Lung (tissue), 11 donors: ENCODE measurements at regions not wholly inside any gene's neighbourhood (a gene's known extent, or its start where the extent isn't known, plus 50 kb on each side); places are given as distances from the start of the nearest gene placed in this dataset.

Experiments
- ATAC-seq: fragments of 200-7000 bp; cut with Tn5 transposase; one replicate; pipeline ENCODE4 v1.9.1; 2020; ENCODE audit warnings: moderate number of reproducible peaks; ENCODE audit not compliant: insufficient read depth, low FRiP score
- DNase-seq, 3 donors: peaks; one replicate each; pipeline ENCODE4 v3.0.0-alpha.2; 2013 to 2017
- H3K27ac ChIP-seq, 2 donors: one replicate each; pipeline ENCODE4 v1.5.1; 2013; ENCODE audit warnings: mild to moderate bottlenecking in 2 of 2, moderate library complexity in 2 of 2, control low read depth in 1 of 2, inconsistent platforms in 1 of 2, low read depth in 1 of 2, low read length in 1 of 2
- H3K27me3 ChIP-seq, 3 donors: one replicate each; pipeline ENCODE4 v1.5.1; 2013; ENCODE audit warnings: low read length in 2 of 3; ENCODE audit not compliant: control insufficient read depth in 3 of 3, insufficient read depth in 3 of 3
- H3K36me3 ChIP-seq, 4 donors: one replicate each; pipeline ENCODE4 v1.5.1; 2013; ENCODE audit warnings: low read length in 4 of 4, mild to moderate bottlenecking in 1 of 4, moderate library complexity in 1 of 4; ENCODE audit not compliant: control insufficient read depth in 4 of 4, insufficient read depth in 4 of 4
- H3K4me1 ChIP-seq, 5 donors: one replicate each; pipeline ENCODE4 v1.5.1; 2013; ENCODE audit warnings: low read length in 5 of 5, mild to moderate bottlenecking in 2 of 5, moderate library complexity in 1 of 5; ENCODE audit not compliant: control insufficient read depth in 5 of 5, insufficient read depth in 5 of 5
- H3K4me3 ChIP-seq: one replicate; pipeline ENCODE4 v1.5.1; 2013; ENCODE audit warnings: mild to moderate bottlenecking, control low read depth, moderate library complexity
- H3K9ac ChIP-seq, 2 donors: one replicate each; pipeline ENCODE4 v1.5.1; 2013; ENCODE audit warnings: low read length in 2 of 2, control low read depth in 1 of 2; ENCODE audit not compliant: insufficient read depth in 1 of 2
- H3K9me3 ChIP-seq, 4 donors: one replicate each; pipeline ENCODE4 v1.5.1; 2013; ENCODE audit warnings: low read length in 3 of 4, mild to moderate bottlenecking in 1 of 4, moderate library complexity in 1 of 4; ENCODE audit not compliant: control insufficient read depth in 4 of 4, insufficient read depth in 3 of 4
- CTCF ChIP-seq: IDR thresholded peaks from 2 replicates; pipeline ENCODE4 v1.5.1; 2012; ENCODE audit warnings: mild to moderate bottlenecking; ENCODE audit errors: control extremely low read depth, extremely low read depth
- WGBS, 2 donors: extraction: QIAGEN DNeasy Blood & Tissue Kit; methylation state at CpG; one replicate each; pipeline ENCODE4 v1.1.7; 2013; 5-methylcytosine and 5-hydroxymethylcytosine counted together
- donor health status: control.
- donor health status: control.
- donor health status: Bipolar disorder and iron deficiency.
- donor health status: healthy.
- donor health status: DM: yes; HTN: yes; CAD: no.

DNA sequence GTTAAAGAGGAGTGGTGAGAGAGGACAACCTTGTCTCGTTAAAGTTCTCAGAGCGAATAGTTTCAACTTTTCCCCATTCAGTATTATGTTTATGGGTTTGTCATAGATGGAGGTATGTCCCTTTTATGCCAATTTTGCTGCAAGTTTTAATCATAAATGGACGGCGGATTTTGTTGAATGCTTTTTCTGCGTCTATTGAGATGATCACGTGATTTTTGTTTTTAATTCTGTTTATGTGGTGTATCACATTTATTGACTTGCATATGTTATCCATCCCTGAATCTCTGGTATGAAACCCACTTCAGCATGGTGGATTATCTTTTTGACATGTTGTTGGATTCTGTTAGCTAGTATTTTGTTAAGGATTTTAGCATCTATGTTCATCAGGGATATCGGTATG is 1123.8 kb upstream of the KLHL29 start:
- Histone ChIP-seq H3K27ac (no peak overlapping the region), H3K4me1 (no peaks in the 10 kb centered on the region), H3K27me3 (no peaks in the 10 kb centered on the region), H3K9ac (no peak overlapping the region), H3K9me3 (no peaks in the 10 kb centered on the region), H3K4me3 (no peak overlapping the region), H3K36me3 (no peaks in the 10 kb centered on the region)
- DNase-seq (no peak), ATAC-seq (no peak)
- 96 to 97% methylated on average over 7 of the region's 7 CpGs for WGBS, 2 donors
- no peak for TF ChIP-seq CTCF

DNA sequence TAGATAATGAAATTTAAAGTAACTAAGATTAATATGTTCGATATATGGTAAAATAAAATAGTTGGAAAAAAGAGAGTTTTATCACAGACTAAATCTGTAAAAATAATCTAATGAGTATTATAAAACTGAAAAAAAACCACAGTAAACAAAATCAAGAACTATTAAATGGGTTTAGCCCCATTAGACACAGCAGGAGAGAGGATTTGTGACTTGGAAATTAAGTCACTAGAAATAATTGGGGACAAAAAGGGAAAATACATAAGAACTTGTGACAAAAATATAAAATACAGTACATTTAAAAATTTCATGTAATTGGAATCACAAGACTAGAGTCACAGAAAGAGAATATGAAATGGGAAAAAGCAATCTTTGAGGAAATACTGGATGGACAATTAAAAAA is 1114.6 kb upstream of the KLHL29 start:
- H3K27me3 ChIP-seq = no peaks in the 10 kb centered on the region
- no peak for TF ChIP-seq CTCF
- DNase-seq (no peak), ATAC-seq (no peak)
- H3K9ac ChIP-seq = no peak overlapping the region
- H3K4me1 ChIP-seq = no peaks in the 10 kb centered on the region
- H3K27ac ChIP-seq = no peak overlapping the region
- no peaks in the 10 kb centered on the region for H3K36me3 ChIP-seq
- 90 to 95% methylated on average over 1 of the region's 1 CpG for WGBS, 2 donors
- H3K4me3 ChIP-seq = no peak overlapping the region
- peaks cover 0 to 3% (median 0%) of the 10 kb centered on the region in 4 donors for H3K9me3 ChIP-seq

- Histone ChIP-seq H3K9ac (no peak overlapping the region), H3K36me3 (no peaks in the 10 kb centered on the region), H3K27me3 (no peaks in the 10 kb centered on the region), H3K4me3 (no peak overlapping the region), H3K27ac (no peak overlapping the region), H3K4me1 (peaks cover 0 to 2% (median 0%) of the 10 kb centered on the region in 5 donors), H3K9me3 (peaks cover 0 to 3% (median under 1%) of the 10 kb centered on the region in 4 donors)
- no peak for DNase-seq
- TF ChIP-seq CTCF = no peak
- 38 to 46% methylated on average over 1 of the region's 1 CpG for WGBS, 2 donors
- ATAC-seq = no peak
Measured at GRCh38 chr2:22273853-22274252, 1111.1 kb upstream of the KLHL29 start.

- Histone ChIP-seq H3K27ac (no peak overlapping the region), H3K4me1 (peaks cover 0 to 10% (median 0%) of the 10 kb centered on the region in 5 donors), H3K27me3 (no peaks in the 10 kb centered on the region), H3K4me3 (no peak overlapping the region), H3K9me3 (peaks cover 0 to 3% (median under 1%) of the 10 kb centered on the region in 4 donors), H3K36me3 (no peaks in the 10 kb centered on the region), H3K9ac (no peak overlapping the region)
- DNase-seq (no peak), ATAC-seq (no peak)
- WGBS, 2 donors = 70 to 78% methylated on average over 3 of the region's 3 CpGs
- TF ChIP-seq CTCF = no peak
Measured at GRCh38 chr2:22274661-22275060, 1110.3 kb upstream of the KLHL29 start.
